CD4-positive, alpha-beta T cell treated with Interleukin-10 for 1 hour (primary cell): ENCODE measurements at regions not wholly inside any gene's neighbourhood (a gene's known extent, or its start where the extent isn't known, plus 50 kb on each side); places are given as distances from the start of the nearest gene placed in this dataset.

Experiments used
- DNase-seq: peaks from one replicate; pipeline ENCODE4 v3.0.0-alpha.2; 2020

GRCh38 chr12:89977405-89978085, 268.9 kb upstream of the ATP2B1 start:
- no peak for DNase-seq

GRCh38 chr12:89976866-89977265, 268.2 kb upstream of the ATP2B1 start:
- DNase-seq, result no peak

- DNase-seq, result no peak
Measured at GRCh38 chr12:89975574-89975973, 266.9 kb upstream of the ATP2B1 start.

GRCh38 chr12:89971880-89972279, 263.2 kb upstream of the ATP2B1 start:
- no peak for DNase-seq

GRCh38 chr12:89970722-89971121, 262.1 kb upstream of the ATP2B1 start:
- DNase-seq, result no peak

- DNase-seq, result no peak
Measured at GRCh38 chr12:89969093-89969492, 260.5 kb upstream of the ATP2B1 start.

- no peak for DNase-seq
Measured at GRCh38 chr12:89968151-89968700, 259.6 kb upstream of the ATP2B1 start.

- DNase-seq, result no peak
Measured at GRCh38 chr12:89966495-89967240, 258.0 kb upstream of the ATP2B1 start.

GRCh38 chr12:89965993-89966392, 257.4 kb upstream of the ATP2B1 start:
- no peak for DNase-seq

GRCh38 chr12:89962648-89963047, 254.0 kb upstream of the ATP2B1 start:
- DNase-seq, result peak; percentile 33

- no peak for DNase-seq
Measured at GRCh38 chr12:89960607-89961394, 252.2 kb upstream of the ATP2B1 start.

GRCh38 chr12:89960011-89960507, 251.4 kb upstream of the ATP2B1 start:
- DNase-seq, result peak; percentile 50

- no peak for DNase-seq
Measured at GRCh38 chr12:89959179-89959578, 250.5 kb upstream of the ATP2B1 start.

GRCh38 chr12:89954259-89954658, 245.6 kb upstream of the ATP2B1 start:
- DNase-seq, result no peak

GRCh38 chr12:89951694-89952060, 243.0 kb upstream of the ATP2B1 start:
- no peak for DNase-seq

- DNase-seq, result peak; percentile 52
Measured at GRCh38 chr12:89951050-89951693, 242.5 kb upstream of the ATP2B1 start.

GRCh38 chr12:89950421-89950820, 241.8 kb upstream of the ATP2B1 start:
- peak; percentile 52 for DNase-seq

- DNase-seq, result peak; percentile 94
Measured at GRCh38 chr12:89949457-89950195, 241.0 kb upstream of the ATP2B1 start.

- peak; percentile 20 for DNase-seq
Measured at GRCh38 chr12:89948271-89949175, 239.9 kb upstream of the ATP2B1 start.

- DNase-seq, result peak; percentile 23
Measured at GRCh38 chr12:89947437-89948270, 239.0 kb upstream of the ATP2B1 start.
